Pons (tissue), 1 donor: ENCODE measurements at regions not wholly inside any gene's neighbourhood (a gene's known extent, or its start where the extent isn't known, plus 50 kb on each side); places are given as distances from the start of the nearest gene placed in this dataset.

Experiments used
- DNase-seq: peaks from one replicate; pipeline ENCODE4 v3.0.0-alpha.2; 2016; ENCODE audit warnings: low spot score

GRCh38 chr10:33546031-33546430 lies 211.6 kb upstream of the NRP1 start:
- no peak for DNase-seq

DNA sequence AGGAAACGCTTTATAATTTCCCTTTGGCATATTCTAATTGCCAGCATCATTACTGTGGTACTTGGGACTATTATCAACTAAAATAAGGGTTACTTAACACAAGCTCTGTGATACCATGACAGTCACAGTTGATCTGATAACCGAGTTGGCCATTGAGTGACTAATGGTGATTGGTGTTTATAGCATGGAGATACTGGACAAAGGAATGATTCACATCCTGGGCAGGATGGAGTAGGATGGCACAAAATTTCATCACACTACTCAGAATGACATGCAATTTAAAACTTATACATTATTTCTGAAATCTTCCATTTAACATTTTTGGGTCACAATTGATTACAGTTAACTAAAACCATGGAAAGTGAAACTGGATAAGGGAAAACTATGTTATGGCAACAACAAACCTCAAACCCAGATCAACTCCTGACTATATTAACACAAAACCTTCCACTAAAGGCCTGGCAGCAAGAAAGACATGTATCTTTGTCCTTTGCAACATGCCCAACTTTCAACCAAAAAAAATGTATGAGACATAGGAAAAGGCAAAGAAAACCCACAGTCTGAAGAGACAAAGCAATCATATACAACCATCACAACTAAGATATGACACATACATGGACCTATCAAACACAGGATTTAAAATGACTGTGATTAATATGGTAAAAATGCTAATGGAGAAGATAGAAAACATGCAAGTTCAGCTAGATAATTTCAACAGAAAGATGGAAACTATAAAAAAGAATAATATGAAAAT lies 208.5 kb upstream of the NRP1 start:
- DNase-seq: no peak

- no peak for DNase-seq
Measured at GRCh38 chr10:33539116-33539515, 204.6 kb upstream of the NRP1 start.

DNA sequence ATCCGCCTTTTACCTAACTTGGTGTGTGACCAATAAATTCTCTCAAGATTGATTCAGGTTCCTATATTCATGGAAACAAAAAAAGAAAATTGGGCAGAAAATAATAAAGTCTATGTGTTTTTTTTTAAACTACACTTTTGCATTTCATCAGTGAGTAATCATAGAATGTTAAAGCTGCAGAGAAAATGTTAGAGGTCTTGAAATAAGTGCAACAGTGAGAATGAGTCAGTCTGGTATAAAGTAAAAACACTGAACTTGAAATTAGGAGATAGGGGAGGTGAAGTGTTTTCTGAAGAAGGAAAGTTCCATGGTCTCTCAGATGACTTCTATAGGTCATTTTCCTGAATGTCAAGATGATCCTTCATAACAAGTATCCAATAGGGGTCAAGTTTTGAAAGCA lies 202.6 kb upstream of the NRP1 start:
- no peak for DNase-seq

DNA sequence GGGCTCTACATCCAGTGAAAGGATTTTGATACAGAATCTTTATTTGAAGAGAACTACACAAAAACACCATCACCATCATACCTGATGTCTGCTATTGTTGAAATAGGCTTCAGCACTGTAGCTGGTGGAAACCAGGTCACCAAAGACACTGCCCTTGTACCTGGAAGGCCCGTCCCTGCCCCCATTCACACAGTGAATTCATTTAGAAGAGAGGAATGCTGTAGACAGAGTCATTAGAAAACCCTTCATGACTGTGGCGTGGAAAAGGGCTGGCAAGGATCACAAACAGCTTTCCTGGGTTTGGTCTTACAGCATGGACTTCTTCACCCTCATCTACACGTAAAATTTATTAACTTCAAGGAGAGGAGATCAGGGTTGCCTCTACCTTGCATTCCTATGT lies 202.0 kb upstream of the NRP1 start:
- DNase-seq: no peak

DNA sequence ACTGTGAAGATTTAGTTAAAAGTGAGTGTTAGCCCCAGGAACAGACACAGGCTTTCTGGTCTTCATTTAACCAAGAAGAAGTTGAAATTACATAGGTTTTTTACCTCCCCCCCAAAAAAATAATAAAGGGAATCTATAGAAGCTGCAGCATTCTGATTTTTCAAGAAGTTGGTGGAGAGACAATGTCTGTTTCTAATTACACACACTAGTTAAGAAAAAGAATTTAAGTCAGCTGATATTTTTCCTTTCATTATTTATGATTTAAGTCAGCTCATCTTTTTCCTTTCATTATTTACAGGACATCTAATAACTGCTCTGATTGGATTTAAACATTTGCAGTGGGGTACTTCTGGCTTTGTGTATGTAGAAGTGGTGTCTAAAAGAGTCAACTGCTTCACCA lies 201.4 kb upstream of the NRP1 start:
- no peak for DNase-seq

DNA sequence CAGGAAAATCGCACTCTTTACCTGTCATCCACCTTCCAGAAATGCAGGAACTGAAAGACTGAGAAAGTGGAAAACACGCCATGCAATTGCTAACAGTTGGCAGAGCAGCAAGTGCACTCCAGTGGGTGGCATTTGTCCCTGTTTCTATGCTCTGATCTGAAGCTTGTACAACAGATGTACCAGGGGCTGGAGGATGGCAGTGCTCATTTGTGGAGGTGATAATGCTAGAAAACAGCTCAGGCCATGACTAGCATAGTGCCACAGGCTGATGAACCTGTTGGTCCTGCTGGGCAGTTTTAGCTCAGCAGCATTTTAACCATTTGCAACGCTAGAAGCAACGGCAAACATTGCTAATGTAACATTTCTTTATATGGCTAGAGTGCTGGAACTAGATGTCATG lies 199.9 kb upstream of the NRP1 start:
- peak; percentile 6 for DNase-seq

GRCh38 chr10:33533612-33534011 lies 199.1 kb upstream of the NRP1 start:
- DNase-seq: no peak

- no peak for DNase-seq
Measured at GRCh38 chr10:33532901-33533300, 198.4 kb upstream of the NRP1 start.

GRCh38 chr10:33529234-33529633 lies 194.8 kb upstream of the NRP1 start:
- DNase-seq: no peak

DNA sequence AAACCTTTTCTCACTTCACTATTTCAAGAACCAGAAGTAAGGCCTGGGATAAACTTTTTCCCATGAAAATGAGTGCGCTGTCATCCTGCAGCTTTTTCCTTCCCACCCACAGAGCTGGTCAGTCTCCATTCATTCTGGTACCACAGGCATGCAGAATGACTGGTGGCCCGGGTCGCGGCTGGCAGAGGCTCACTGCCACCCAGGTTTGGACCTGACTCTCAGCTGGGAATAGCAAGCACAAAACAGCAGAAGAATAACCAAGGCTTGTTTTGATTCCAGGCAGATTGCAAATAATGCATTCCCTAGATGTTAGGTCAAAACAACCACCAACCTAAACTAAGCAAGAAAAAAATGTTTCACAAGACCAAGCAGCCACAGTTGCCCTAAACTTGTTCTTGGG lies 190.5 kb upstream of the NRP1 start:
- DNase-seq: no peak

- no peak for DNase-seq
Measured at GRCh38 chr10:33524041-33524440, 189.6 kb upstream of the NRP1 start.

GRCh38 chr10:33523236-33523792 lies 188.8 kb upstream of the NRP1 start:
- no peak for DNase-seq

GRCh38 chr10:33521904-33522303 lies 187.4 kb upstream of the NRP1 start:
- DNase-seq: no peak

- DNase-seq: no peak
Measured at GRCh38 chr10:33521062-33521461, 186.6 kb upstream of the NRP1 start.

DNA sequence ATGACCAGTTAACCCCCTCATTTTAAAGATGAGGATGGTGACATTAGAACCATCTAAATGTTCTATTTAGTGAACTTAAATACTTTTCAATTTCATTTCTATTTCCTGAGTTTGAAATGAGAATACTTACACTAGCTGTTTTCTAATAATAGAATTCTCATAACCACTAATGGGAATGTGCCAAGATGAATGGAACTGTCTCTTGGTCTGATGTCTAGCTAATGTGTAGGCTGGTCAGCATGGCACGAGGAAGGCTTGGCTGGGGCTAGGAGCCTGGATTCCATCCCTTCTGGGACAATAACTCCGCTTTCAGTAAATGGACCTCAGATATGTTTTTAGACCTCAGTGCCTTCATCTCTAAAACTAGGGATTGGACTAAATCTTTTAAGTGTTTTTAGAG lies 185.8 kb upstream of the NRP1 start:
- DNase-seq: no peak

DNA sequence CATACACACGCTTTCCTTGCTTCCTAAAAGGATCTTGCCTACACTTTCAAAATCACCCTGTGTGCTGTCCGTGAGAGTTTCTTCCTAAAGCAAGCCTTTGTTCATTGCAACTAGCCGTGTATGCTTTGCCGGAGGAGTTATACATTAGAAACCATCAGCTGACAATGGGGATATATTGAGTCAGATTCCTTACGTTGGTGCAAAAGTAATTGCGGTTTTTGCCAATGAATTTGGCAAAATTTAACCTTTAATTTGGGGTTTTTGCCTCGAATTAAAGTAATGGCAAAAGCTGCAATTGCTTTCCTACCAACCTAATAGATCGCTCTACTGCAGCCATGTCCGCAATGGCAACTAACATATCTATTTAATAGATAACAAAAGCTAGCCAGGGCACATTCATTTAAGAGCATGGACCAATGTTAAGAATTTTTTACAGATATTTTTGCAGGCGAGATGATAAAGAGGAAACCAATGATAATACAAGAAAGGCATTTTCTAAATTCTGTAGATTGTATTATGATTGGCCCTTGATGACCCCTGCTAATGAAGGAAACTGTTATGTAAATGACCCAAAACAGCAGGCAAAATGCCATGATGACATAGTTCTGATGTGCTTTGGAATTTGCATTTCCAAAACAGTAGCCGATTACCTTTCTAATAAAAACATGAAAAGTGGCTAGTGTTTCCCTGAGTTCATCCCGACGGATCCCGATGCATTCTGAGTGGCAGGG lies 184.8 kb upstream of the NRP1 start:
- no peak for DNase-seq

GRCh38 chr10:33510206-33510605 lies 175.7 kb upstream of the NRP1 start:
- no peak for DNase-seq

DNA sequence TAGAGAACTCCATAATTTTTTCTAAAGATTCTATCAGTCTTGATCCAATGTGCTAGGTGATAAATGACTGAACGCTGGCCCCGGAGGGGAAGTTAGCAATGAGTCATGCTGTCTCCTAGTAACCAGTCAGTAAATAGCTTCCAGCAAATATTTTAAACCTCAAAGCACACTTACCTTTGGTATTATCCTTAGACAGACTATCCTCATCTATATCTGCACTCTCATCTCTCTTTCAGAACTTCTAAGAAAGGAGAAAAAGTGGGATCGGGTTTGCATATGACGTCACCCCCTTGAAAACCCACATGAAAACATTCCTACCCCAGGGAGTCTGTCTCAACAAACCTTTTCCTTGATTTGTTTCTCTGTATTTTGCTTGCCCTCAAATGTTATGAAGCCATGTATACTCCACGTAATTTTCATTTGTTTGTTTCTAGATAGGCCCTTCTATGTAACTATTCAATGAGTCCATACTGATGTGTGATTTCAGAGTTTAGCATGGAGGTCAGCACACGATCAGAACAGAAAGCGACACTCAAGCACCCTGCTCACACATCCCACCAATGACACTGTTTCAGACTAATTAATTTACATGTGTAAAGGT lies 174.9 kb upstream of the NRP1 start:
- DNase-seq: no peak

DNA sequence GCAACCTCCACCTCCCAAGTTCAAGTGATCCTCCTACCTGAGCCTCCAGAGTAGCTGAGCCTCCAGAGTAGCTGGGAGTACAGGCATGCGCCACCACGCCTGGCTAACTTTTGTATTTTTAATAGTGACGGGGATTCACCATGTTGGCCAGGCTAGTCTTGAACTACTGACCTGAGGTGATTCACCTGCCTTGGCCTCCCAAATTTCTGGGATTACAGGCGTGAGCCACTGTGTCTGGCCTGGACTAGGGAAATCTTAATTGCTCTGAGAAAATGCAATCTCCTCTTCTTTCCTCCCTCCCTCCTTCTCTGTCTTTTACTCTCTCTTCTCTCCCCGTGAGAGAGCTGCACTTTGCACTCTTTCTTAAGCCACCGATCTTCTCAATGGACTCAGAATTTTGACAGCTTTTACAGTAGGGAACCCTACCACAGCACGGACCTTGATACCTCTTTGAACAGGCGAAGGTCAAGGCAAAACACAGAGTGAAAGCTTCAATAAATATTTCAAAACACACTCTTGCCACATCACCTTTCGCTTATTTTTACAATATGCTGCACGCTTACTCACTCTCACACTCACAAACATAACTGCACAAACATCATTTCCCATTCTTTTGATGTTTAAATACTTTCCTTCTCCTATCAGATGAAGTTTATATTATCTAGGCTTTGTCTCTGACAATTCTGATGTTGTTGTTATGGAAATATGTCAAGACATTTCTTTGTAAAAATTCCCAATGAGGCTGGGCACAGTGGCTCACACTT lies 173.4 kb upstream of the NRP1 start:
- DNase-seq: no peak

DNA sequence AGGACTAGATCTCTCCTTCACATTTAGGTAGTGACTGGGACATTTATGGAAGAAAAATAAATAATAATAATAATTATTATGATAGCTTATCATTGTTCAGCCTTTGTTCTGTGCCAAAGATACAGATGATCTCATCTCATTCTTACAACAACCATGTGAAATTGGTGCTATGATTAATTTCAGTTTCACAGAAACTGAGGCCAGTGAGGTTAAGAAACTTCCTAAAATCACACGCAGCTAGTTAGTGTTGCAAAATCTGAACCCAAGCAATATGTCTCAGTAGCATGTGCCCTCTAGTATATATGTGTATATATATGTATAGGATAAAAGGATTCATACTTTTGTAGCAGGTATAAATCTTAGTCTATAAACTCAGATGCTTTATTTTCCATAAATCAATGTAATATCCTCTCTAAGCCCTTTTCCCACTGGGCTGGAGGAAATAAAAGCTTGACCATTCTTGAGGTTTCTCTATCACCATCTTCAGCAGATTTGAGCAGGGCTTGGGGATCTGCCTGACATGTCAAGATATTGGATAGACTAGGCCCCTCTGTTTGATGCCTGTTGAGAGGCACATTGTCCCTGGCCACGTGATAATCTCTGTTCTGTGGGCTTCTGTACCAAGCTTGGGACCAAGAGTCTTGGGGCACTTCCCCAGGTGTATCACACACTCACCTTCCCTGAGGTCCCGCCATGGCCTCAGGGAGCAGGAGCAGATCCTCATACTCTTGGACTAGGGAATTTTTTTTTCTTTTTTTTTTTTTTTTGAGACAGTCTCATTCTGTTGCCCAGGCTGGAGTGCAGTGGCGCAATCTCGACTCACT lies 172.6 kb upstream of the NRP1 start:
- DNase-seq: no peak
